ENCODE measurements at regions not wholly inside any gene's neighbourhood (a gene's known extent, or its start where the extent isn't known, plus 50 kb on each side); places are given as distances from the start of the nearest gene placed in this dataset.
"Not testable (repeated sequence)": the region's sequence is repeated elsewhere in the genome, so short reads cannot be mapped to it uniquely, and the experiment has no call there.

DNA sequence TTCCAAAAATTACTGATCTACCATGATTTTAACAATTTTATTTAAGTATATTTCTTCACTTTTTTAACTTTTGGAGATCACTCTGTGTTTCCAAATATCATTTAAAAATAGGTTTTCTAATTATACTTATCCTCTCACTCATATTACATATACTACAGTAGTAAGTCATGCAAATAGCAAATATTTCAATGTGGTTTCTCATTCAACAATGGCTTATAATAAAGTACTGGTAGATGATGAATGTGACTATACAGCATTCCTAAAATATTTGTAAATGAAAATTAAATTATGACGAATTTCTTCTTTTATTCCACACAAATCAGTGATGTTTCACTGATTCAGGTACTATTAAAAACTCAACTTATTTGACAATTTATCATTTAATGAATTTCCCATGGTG, 176.3 kb upstream of the MEF2C start:
- no peaks in the 10 kb centered on the region for H3K27me3 ChIP-seq
- intact Hi-C loops (cut with DNase I), result no loop called here
- ATAC-seq (no peak), DNase-seq (no peak)
- H3K4me1 ChIP-seq, result no peaks in the 10 kb centered on the region
- no peak overlapping the region for H3K27ac ChIP-seq
- TF ChIP-seq, protein P1, sequence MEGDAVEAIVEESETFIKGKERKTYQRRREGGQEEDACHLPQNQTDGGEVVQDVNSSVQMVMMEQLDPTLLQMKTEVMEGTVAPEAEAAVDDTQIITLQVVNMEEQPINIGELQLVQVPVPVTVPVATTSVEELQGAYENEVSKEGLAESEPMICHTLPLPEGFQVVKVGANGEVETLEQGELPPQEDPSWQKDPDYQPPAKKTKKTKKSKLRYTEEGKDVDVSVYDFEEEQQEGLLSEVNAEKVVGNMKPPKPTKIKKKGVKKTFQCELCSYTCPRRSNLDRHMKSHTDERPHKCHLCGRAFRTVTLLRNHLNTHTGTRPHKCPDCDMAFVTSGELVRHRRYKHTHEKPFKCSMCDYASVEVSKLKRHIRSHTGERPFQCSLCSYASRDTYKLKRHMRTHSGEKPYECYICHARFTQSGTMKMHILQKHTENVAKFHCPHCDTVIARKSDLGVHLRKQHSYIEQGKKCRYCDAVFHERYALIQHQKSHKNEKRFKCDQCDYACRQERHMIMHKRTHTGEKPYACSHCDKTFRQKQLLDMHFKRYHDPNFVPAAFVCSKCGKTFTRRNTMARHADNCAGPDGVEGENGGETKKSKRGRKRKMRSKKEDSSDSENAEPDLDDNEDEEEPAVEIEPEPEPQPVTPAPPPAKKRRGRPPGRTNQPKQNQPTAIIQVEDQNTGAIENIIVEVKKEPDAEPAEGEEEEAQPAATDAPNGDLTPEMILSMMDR (IDR thresholded peaks at IDR 0.05), result no peak
- H3K4me3 ChIP-seq, result no peak overlapping the region
- H3K36me3 ChIP-seq, result no peaks in the 10 kb centered on the region
- no peaks in the 10 kb centered on the region for H3K9me3 ChIP-seq

DNA sequence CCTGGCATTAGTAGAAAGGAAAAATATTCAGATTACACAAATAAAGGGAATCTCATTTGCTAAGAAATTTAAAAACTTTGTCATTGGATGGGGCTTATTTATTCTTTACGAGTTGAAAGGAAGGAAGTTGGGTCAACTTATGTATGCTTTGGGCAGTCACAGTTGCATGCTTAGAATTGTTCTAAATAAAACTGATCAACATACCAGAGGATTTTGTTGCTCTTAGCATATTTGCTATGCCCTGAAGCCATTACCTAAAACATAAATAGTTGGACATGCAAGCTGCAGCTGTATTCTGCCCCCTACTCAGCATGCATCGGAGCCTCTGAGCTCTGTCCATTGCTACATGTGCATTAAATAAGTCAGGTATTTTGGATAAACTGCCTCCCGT, 172.7 kb upstream of the MEF2C start:
- Histone ChIP-seq H3K9me3 (no peaks in the 10 kb centered on the region), H3K27ac (no peak overlapping the region), H3K27me3 (no peaks in the 10 kb centered on the region), H3K36me3 (no peaks in the 10 kb centered on the region), H3K4me3 (no peak overlapping the region), H3K4me1 (no peaks in the 10 kb centered on the region)
- TF ChIP-seq, protein P1 (IDR thresholded peaks at IDR 0.05), result no peak
- no peak for DNase-seq
- intact Hi-C loops (cut with DNase I), result no loop called here
- no peak for ATAC-seq

DNA sequence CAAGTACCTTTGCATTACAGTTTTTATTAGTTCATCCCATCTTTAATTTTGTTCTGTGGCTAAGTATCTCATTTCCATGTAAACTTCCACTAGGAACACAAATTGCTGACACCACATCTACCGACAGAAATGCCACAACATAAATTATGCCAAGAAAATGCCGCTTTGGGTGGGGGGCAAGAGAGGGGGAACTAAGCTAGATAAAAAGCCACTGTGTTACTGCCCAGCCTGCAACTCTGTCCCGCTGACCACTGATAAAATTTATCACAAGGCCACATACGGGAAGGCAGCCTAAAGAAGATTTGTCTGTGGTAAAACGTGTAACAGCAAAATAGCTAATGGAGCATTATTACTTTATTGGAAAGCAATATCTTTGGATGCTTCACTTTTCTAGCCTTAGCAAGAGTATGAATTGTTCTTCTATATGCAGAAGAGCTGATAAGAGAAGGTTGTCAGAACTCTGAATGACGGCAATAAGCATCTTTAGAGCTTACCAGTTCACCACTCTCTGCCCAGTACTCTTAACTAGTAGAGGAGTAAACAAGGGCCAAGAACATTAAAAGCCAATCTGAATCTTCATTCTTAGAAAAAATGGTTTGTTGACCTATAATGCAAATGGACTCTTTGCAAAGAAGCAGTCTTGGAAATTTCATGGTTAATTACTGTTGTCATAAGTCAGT, 172.2 kb upstream of the MEF2C start:
- intact Hi-C loops (cut with DNase I), result no loop called here
- H3K4me3 ChIP-seq, result no peak overlapping the region
- TF ChIP-seq, protein P1 (IDR thresholded peaks at IDR 0.05), result no peak

DNA sequence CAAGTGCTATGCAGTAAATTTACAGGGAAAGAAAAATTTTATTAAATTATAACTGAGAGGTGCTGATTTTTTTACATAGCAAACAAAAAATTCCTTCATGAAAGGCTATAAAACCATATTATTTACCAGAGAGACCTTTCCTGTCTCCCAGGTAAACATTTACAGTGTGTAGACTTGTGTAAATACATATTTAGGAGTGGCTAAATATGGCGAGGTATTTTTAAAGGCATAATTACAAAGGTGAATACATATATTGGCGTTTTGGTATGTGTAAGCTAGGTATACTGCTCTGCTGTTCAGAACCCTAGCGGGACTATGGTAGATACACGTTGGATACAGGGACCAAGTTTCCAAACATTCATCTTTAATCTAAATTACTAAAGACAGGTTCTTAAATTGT, 170.6 kb upstream of the MEF2C start:
- H3K27ac ChIP-seq, result no peak overlapping the region
- no peaks in the 10 kb centered on the region for H3K36me3 ChIP-seq
- H3K4me3 ChIP-seq, result no peak overlapping the region
- ATAC-seq (no peak), DNase-seq (no peak)
- TF ChIP-seq, protein P1 (IDR thresholded peaks at IDR 0.05), result no peak
- H3K4me1 ChIP-seq, result no peaks in the 10 kb centered on the region
- intact Hi-C loops (cut with DNase I), result no loop called here
- H3K9me3 ChIP-seq, result no peaks in the 10 kb centered on the region
- H3K27me3 ChIP-seq, result no peaks in the 10 kb centered on the region

More for the DNA sequence above, 172.2 kb upstream of the MEF2C start:
- DNase-seq, result no peak
- no peak for ATAC-seq
- H3K27me3 ChIP-seq, result no peaks in the 10 kb centered on the region
- H3K9me3 ChIP-seq, result no peaks in the 10 kb centered on the region
- no peaks in the 10 kb centered on the region for H3K36me3 ChIP-seq
- no peak overlapping the region for H3K27ac ChIP-seq
- no peaks in the 10 kb centered on the region for H3K4me1 ChIP-seq

DNA sequence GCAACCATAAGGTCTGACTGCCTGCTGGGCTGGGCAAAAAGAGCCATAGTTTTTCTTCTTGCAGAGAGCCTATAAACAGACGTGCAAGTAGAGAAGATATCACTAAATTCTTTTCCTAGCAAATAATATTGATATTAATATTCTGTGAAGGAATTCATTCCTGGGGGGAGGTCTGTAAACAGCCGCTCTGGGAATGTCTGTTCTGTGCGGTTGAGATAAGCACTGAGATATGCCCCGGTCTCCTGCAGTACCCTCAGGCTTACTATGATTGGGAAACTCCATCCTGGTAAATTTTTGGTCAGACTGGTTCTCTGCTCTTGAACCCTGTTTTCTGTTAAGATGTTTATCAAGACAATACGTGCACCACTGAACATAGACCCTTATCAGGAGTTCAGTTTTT, 167.1 kb upstream of the MEF2C start:
- ATAC-seq; H3K36me3 ChIP-seq; H3K27me3 ChIP-seq; DNase-seq; H3K4me1 ChIP-seq; H3K27ac ChIP-seq; H3K4me3 ChIP-seq; H3K9me3 ChIP-seq; intact Hi-C loops (cut with DNase I): not testable (repeated sequence)

DNA sequence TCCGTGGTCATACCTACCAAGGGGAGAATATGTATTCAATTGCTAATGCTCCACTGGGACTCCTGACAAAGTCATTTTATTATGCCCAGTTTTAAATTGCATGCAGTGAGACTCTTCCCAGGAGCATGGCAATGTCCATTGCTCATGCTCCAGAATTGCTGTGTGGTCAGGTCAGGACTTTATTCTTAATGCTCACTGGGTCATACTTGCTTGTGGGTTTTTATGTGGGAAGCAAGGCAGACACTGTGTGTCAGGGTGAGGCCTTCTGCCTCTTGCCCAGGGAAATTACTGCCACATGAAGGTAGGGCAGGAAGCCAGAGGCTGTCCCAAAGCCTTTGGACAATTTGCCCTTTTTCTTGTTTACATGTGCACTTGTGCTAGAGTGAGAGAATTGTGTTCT, 164.6 kb upstream of the MEF2C start:
- no peak for DNase-seq
- Histone ChIP-seq H3K4me1 (no peaks in the 10 kb centered on the region), H3K9me3 (no peaks in the 10 kb centered on the region), H3K36me3 (no peaks in the 10 kb centered on the region), H3K27me3 (no peaks in the 10 kb centered on the region), H3K4me3 (no peak overlapping the region), H3K27ac (no peak overlapping the region)
- intact Hi-C loops (cut with DNase I), result no loop called here
- ATAC-seq, result no peak
- TF ChIP-seq, protein P1 (IDR thresholded peaks at IDR 0.05), result no peak
